Body of pancreas (tissue), 4 donors: ENCODE measurements at regions not wholly inside any gene's neighbourhood (a gene's known extent, or its start where the extent isn't known, plus 50 kb on each side); places are given as distances from the start of the nearest gene placed in this dataset.

Experiments
- ATAC-seq: fragments of 150-250 bp; one replicate; pipeline ENCODE4 v1.9.1; 2016
- DNase-seq, 4 donors: peaks; one replicate each; pipeline ENCODE4 v3.0.0-alpha.2; 2019
- H3K27ac ChIP-seq, 4 donors: fragments of 200-600 bp; sonication (generic); 1 replicate in 3 of 4; 2 replicates in 1 of 4; pipeline versions ENCODE4 v1.5.1 to v1.6.1; 2016 to 2019; ENCODE audit warnings: mild to moderate bottlenecking in 1 of 4, mixed read lengths in 1 of 4, moderate library complexity in 1 of 4
- H3K27me3 ChIP-seq, 2 donors: fragments of 200-600 bp; sonication (generic); one replicate each; pipeline ENCODE4 v1.6.0; 2016; ENCODE audit warnings: mild to moderate bottlenecking in 1 of 2
- H3K36me3 ChIP-seq, 2 donors: fragments of 200-600 bp; sonication (generic); replicated peaks in 1 of 2; 2 replicates each; pipeline ENCODE4 v1.5.1; 2016; ENCODE audit warnings: low read depth in 2 of 2; ENCODE audit not compliant: insufficient read depth in 1 of 2
- H3K4me1 ChIP-seq: fragments of 200-600 bp; sonication (generic); one replicate; pipeline ENCODE4 v1.6.0; 2016
- H3K4me3 ChIP-seq, 2 donors: fragments of 200-600 bp; sonication (generic); 1 replicate in 1 of 2; 2 replicates in 1 of 2; pipeline ENCODE4 v1.5.1; 2016 to 2019
- H3K9me3 ChIP-seq, 3 donors: fragments of 200-600 bp; sonication (generic); 1 replicate in 2 of 3; 2 replicates in 1 of 3; pipeline ENCODE4 v1.5.1; 2016
- POLR2A ChIP-seq, 3 donors: fragments of 450-650 bp; IDR thresholded peaks; one replicate each; pipeline ENCODE4 v1.6.1; 2016; ENCODE audit warnings: antibody characterized with exemption in 3 of 3, mild to moderate bottlenecking in 2 of 3
- WGBS, 2 donors: methylation state at CpG; one replicate each; pipeline ENCODE4 v1.1.5; 2017; 5-methylcytosine and 5-hydroxymethylcytosine counted together
- intact Hi-C: fragments of 100-400 bp; cut with DNase I; formaldehyde crosslinking; loops from one replicate; pipeline ENCODE4 v1.15.1; 2023
- TF ChIP-seq, protein P1 (sequence below), 7 experiments: fragments of 450-650 bp in 4 of 7; fragments of 200-600 bp in 3 of 7; sonication (generic) in 3 of 7; IDR thresholded peaks; one replicate each; pipeline ENCODE4 v1.5.1; 2016 to 2019; ENCODE audit warnings: antibody characterized with exemption in 7 of 7

DNA sequence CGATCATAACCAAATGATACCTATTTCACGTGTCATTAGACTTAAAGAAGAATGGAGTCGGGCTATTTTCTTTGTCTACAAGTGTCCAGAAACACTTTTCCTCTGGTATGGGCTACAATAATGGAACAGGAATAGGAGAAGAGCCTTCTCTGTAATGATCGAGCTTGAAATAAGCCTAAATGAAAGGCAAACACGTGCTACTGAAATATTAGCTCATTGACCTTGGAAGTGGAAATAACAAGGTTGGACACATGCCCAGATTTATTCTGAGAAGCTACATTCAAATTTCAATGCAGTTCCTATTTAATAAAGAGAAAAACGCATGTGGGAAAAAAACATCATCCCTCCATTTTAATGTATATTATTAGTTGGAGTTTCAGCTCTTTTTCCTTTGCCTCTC is 254.7 kb upstream of the PTER start:
- 34 to 43% methylated on average over 6 of the region's 6 CpGs for WGBS, 2 donors
- no peaks in the 10 kb centered on the region for H3K4me1 ChIP-seq
- intact Hi-C loops: no loop called here

DNA sequence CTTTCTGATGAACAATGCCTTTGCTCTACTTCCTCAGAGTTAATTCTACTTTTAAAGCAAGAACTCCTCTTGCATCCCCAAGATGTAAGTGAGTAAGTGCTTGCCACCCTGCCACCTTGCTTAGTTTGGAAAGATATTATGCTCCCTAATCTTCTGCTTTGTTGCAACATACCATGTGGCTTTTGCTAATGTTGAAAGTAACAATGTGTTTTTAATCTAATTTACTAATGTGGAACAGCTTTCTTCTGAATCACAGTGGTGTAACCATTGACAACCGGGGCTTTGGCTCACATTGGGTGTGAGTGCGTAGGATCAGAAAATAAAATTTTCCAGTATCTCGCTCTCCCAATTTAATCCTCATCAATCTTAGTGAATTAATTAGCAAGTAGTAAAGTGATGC is 254.1 kb upstream of the PTER start:
- H3K27ac ChIP-seq: no peak overlapping the region
- ATAC-seq (no peak), DNase-seq (no peak)
- no peaks in the 10 kb centered on the region for H3K9me3 ChIP-seq
- TF ChIP-seq, protein P1, sequence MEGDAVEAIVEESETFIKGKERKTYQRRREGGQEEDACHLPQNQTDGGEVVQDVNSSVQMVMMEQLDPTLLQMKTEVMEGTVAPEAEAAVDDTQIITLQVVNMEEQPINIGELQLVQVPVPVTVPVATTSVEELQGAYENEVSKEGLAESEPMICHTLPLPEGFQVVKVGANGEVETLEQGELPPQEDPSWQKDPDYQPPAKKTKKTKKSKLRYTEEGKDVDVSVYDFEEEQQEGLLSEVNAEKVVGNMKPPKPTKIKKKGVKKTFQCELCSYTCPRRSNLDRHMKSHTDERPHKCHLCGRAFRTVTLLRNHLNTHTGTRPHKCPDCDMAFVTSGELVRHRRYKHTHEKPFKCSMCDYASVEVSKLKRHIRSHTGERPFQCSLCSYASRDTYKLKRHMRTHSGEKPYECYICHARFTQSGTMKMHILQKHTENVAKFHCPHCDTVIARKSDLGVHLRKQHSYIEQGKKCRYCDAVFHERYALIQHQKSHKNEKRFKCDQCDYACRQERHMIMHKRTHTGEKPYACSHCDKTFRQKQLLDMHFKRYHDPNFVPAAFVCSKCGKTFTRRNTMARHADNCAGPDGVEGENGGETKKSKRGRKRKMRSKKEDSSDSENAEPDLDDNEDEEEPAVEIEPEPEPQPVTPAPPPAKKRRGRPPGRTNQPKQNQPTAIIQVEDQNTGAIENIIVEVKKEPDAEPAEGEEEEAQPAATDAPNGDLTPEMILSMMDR (IDR thresholded peaks at IDR 0.05): no peak
- TF ChIP-seq POLR2A (IDR thresholded peaks at IDR 0.05): no peak
- no peaks in the 10 kb centered on the region for H3K36me3 ChIP-seq
- H3K4me3 ChIP-seq: no peak overlapping the region
- no peaks in the 10 kb centered on the region for H3K4me1 ChIP-seq
- 70 to 87% methylated on average over 3 of the region's 3 CpGs for WGBS, 2 donors
- H3K27me3 ChIP-seq: no peaks in the 10 kb centered on the region
- intact Hi-C loops: no loop called here

More for the DNA sequence above, 254.7 kb upstream of the PTER start:
- Histone ChIP-seq H3K27ac (no peak overlapping the region), H3K36me3 (no peaks in the 10 kb centered on the region), H3K9me3 (no peaks in the 10 kb centered on the region), H3K27me3 (no peaks in the 10 kb centered on the region), H3K4me3 (no peak overlapping the region)
- no peak for ATAC-seq
- no peak for DNase-seq
- no peak for TF ChIP-seq POLR2A (IDR thresholded peaks at IDR 0.05)
- TF ChIP-seq, protein P1 (IDR thresholded peaks at IDR 0.05): no peak

- no peak overlapping the region for H3K27ac ChIP-seq
- 62 to 67% methylated on average over 3 of the region's 3 CpGs for WGBS, 2 donors
- ATAC-seq: no peak
Measured at GRCh38 chr10:16184096-16184597, 252.7 kb upstream of the PTER start.

GRCh38 chr10:16184906-16185305 is 251.9 kb upstream of the PTER start:
- Histone ChIP-seq H3K27ac (no peak overlapping the region), H3K4me3 (no peak overlapping the region), H3K9me3 (no peaks in the 10 kb centered on the region), H3K27me3 (no peaks in the 10 kb centered on the region), H3K4me1 (no peaks in the 10 kb centered on the region), H3K36me3 (no peaks in the 10 kb centered on the region)
- TF ChIP-seq, protein P1 (IDR thresholded peaks at IDR 0.05): no peak
- no peak for TF ChIP-seq POLR2A (IDR thresholded peaks at IDR 0.05)
- DNase-seq (no peak), ATAC-seq (no peak)
- intact Hi-C loops: no loop called here
- 56 to 57% methylated on average over 2 of the region's 2 CpGs for WGBS, 2 donors

More at GRCh38 chr10:16184096-16184597, 252.7 kb upstream of the PTER start:
- no peaks in the 10 kb centered on the region for H3K36me3 ChIP-seq
- intact Hi-C loops: no loop called here
- no peaks in the 10 kb centered on the region for H3K27me3 ChIP-seq
- H3K4me3 ChIP-seq: no peak overlapping the region
- H3K9me3 ChIP-seq: no peaks in the 10 kb centered on the region
- H3K4me1 ChIP-seq: no peaks in the 10 kb centered on the region
- no peak for DNase-seq
- TF ChIP-seq POLR2A (IDR thresholded peaks at IDR 0.05): no peak
- TF ChIP-seq, protein P1 (IDR thresholded peaks at IDR 0.05): no peak

DNA sequence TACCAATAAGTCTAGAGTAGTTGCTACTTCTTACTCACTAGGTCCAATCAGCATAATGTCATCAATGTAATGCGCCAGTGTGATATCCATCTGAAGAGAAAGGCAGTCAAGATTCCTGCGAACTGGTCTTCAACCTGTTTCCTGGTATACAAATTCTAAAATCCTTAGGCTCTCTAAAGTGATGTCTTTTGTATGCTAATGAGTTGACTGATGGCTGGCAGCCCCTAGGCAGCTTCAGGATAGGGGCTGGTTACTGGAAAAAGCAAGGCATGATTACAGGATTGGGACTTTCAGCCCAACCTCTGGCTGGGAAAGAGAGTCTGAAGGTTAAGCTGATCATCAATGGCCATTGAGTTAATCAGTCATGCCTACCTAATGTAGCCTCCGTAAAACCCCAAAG is 250.2 kb upstream of the PTER start:
- intact Hi-C loops: no loop called here

More for the DNA sequence above, 250.2 kb upstream of the PTER start:
- ATAC-seq (no peak), DNase-seq (no peak)
- TF ChIP-seq, protein P1 (IDR thresholded peaks at IDR 0.05): no peak
- no peak for TF ChIP-seq POLR2A (IDR thresholded peaks at IDR 0.05)
- Histone ChIP-seq H3K36me3 (no peaks in the 10 kb centered on the region), H3K4me3 (no peak overlapping the region), H3K27ac (no peak overlapping the region), H3K9me3 (no peaks in the 10 kb centered on the region), H3K4me1 (no peaks in the 10 kb centered on the region), H3K27me3 (no peaks in the 10 kb centered on the region)
- whole genome bisulfite sequencing, 2 donors: 60 to 78% methylated on average over 3 of the region's 3 CpGs
